Right renal pelvis (tissue), 4 donors: ENCODE measurements at regions not wholly inside any gene's neighbourhood (a gene's known extent, or its start where the extent isn't known, plus 50 kb on each side); places are given as distances from the start of the nearest gene placed in this dataset.

ENCODE experiments used
- DNase-seq, 4 donors: peaks; one replicate each; pipeline ENCODE4 v3.0.0-alpha.2; 2013; ENCODE audit warnings: low read depth in 4 of 4, low spot score in 3 of 4, missing footprints in 1 of 4

- DNase-seq, result no peak
These were observed 115.9 kb downstream of the GADD45G start for GRCh38 chr9:89720696-89721175.

- DNase-seq, result no peak
These were observed 116.4 kb downstream of the GADD45G start for GRCh38 chr9:89721176-89721700.

GRCh38 chr9:89721971-89722530 is 117.2 kb downstream of the GADD45G start:
- no peak for DNase-seq

GRCh38 chr9:89722712-89723111 is 117.9 kb downstream of the GADD45G start:
- DNase-seq, result no peak

- no peak for DNase-seq
These were observed 118.8 kb downstream of the GADD45G start for GRCh38 chr9:89723469-89724100.

- DNase-seq, result no peak
These were observed 119.8 kb downstream of the GADD45G start for GRCh38 chr9:89724659-89725058.

- no peak for DNase-seq
These were observed 120.5 kb downstream of the GADD45G start for GRCh38 chr9:89725271-89725670.

- no peak for DNase-seq
These were observed 125.2 kb downstream of the GADD45G start for GRCh38 chr9:89729954-89730530.

- no peak for DNase-seq
These were observed 125.9 kb downstream of the GADD45G start for GRCh38 chr9:89730715-89731114.

- DNase-seq, result no peak
These were observed 126.7 kb downstream of the GADD45G start for GRCh38 chr9:89731262-89732182.

- DNase-seq, result peak in 1 of 4 donors; percentile 20
These were observed 127.6 kb downstream of the GADD45G start for GRCh38 chr9:89732295-89732938.

- no peak for DNase-seq
These were observed 128.1 kb downstream of the GADD45G start for GRCh38 chr9:89732939-89733324.

- no peak for DNase-seq
These were observed 129.8 kb downstream of the GADD45G start for GRCh38 chr9:89734600-89735041.

GRCh38 chr9:89738137-89738932 is 133.5 kb downstream of the GADD45G start:
- DNase-seq, result no peak

GRCh38 chr9:89739511-89739910 is 134.7 kb downstream of the GADD45G start:
- no peak for DNase-seq

- no peak for DNase-seq
These were observed 135.1 kb downstream of the GADD45G start for GRCh38 chr9:89739916-89740315.

- DNase-seq, result no peak
These were observed 135.9 kb downstream of the GADD45G start for GRCh38 chr9:89740722-89741121.

GRCh38 chr9:89742660-89743059 is 137.8 kb downstream of the GADD45G start:
- no peak for DNase-seq

GRCh38 chr9:89743216-89743572 is 138.4 kb downstream of the GADD45G start:
- no peak for DNase-seq
